G401.6 (cell line): ENCODE measurements at regions not wholly inside any gene's neighbourhood (a gene's known extent, or its start where the extent isn't known, plus 50 kb on each side); places are given as distances from the start of the nearest gene placed in this dataset.
"Not testable (repeated sequence)": the region's sequence is repeated elsewhere in the genome, so short reads cannot be mapped to it uniquely, and the experiment has no call there.

Experiments used
- FAIRE-seq: peaks from 2 replicates; lab custom pipeline; 2012; peaks lifted over from hg19 to GRCh38; lab: Jason Lieb, UNC

GRCh38 chr2:2734308-2734707 lies 403.2 kb upstream of the MYT1L start:
- no peak for FAIRE-seq

DNA sequence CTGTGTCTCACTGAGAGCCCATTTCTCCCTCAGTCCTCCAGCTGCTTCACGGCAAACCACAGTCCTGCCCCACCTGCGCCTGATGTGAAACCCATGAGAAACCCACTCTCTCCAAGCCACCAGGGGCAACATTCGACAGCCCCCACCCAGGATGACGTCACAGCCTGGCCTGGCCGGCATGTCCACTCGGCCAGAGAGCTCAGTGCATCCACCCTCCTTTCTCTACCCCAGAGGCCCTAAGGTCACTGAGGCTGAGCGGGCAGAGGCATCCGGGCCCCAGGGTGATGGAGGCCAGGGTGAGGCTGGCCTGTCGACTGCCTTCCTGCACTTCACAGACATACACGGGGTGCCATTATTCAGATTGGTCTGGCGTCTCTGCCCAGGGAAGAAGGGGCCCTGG lies 402.7 kb upstream of the MYT1L start:
- no peak for FAIRE-seq

DNA sequence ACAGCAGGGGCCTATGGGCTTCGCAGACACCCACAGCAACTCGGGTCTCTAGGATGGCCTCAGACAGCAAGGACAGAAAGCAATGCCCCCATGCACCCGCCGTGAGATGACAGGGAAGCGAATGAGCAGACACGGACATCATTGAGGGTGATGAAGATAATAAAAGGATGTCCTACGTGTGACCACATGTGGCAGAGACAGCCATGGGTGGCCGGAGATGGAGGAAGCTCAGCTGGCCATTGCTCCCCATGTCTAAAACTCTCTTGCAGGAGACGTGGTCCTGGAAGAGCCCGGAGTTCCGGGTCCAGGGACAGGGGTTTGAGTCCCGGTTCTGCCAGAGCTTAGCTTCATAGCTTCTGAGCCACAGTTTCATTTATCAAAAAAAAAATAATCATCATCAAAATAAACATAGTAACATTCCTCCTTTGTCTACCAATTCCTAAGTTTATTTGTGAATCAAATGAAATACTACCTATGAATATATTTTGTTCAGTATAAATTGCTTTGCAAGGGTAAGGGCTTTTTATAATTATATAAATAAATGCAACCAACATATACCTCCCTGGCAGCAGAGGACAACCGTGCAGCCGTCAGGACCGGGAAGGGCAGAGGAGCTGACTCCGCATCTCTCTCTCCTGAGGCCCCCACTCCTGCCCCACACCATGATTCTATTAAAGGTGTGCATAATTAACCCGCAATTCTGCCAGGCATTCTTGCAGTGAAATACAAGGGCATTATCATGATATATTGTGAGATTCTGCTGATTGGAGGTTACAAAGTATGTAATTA lies 401.4 kb upstream of the MYT1L start:
- no peak for FAIRE-seq

GRCh38 chr2:2731816-2732284 lies 400.8 kb upstream of the MYT1L start:
- no peak for FAIRE-seq

DNA sequence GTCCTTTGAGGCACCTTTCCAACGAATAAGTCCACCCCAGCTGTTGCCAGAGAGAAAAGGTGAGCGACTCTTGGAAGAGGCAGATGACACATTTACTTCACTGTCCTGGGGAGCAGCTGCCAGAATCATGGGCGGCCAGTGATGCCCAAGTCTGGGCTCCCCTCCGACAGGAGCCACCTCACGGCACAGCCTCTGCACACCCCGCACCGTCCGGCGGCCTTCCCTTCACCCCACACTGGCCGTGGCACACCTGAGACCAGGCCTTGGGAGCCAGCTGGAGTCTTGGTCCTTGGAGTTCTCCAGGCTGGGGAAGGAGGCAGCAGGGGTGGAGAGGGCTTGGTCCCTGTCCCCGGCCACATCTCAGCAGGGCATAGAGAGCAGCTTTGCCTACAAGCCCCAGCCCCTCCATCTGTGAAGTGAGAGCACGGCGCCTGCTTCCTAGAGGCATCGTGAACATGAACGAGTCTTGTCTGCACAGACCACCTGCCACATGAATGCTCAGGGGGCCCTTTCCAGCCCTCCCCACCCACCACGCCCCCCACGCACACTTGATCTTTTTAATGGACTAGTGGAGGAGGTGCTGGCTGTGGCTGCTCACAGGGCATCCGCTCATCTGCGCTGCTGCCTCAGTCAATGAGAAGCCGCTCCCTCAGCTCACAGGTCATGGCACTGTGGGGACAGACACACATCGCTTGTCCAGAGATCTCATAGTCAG lies 400.2 kb upstream of the MYT1L start:
- no peak for FAIRE-seq

DNA sequence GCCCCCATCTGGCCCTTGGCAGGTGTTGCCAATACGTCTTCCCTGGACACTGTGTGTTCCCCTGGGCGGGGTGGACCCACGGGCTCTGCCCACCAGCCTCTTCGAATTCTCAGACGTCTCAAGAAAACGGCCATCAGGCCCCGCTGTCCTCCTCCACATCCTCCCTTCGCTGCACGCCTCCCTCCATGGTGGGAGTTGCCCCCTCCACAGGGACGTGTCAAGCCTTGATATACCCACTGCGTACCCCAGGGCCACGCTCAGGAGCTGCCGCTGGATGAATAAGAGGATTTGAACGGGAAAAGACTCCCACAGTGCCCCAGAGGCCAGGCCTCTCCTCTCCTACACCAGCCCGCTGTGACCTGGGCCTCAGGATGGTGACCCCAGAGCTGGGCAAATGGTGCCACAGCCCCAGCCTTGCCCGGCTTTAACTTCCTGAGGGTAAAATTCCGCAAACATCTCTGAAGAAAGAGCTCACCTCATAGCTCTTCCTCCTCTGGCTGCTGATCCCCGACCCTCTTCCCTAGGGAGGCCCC lies 399.3 kb upstream of the MYT1L start:
- no peak for FAIRE-seq

- FAIRE-seq: no peak
Observed at GRCh38 chr2:2729246-2729645, 398.2 kb upstream of the MYT1L start.

DNA sequence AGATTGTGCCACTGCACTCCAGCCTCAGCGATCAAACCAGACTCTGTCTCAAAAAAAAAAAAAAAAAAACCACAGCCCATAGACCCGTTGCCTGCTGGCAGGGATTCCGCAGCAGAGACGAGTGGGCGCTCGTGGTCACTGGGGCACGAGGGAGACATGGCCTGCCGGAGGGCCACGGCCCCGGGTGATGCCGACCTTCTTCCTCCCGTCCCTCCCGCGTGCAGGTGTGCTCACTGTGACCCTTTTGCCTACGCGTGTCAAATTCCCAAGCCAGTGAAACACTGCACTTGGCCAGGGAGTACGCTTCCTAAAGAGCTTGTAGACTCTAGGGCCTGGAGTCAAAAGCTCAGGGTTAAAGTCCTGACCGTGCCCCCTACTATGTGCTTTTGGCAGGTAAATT lies 397.6 kb upstream of the MYT1L start:
- no peak for FAIRE-seq

GRCh38 chr2:2727876-2728511 lies 396.9 kb upstream of the MYT1L start:
- no peak for FAIRE-seq

GRCh38 chr2:2726163-2726562 lies 395.1 kb upstream of the MYT1L start:
- no peak for FAIRE-seq

GRCh38 chr2:2723064-2723463 lies 392.0 kb upstream of the MYT1L start:
- FAIRE-seq: no peak

DNA sequence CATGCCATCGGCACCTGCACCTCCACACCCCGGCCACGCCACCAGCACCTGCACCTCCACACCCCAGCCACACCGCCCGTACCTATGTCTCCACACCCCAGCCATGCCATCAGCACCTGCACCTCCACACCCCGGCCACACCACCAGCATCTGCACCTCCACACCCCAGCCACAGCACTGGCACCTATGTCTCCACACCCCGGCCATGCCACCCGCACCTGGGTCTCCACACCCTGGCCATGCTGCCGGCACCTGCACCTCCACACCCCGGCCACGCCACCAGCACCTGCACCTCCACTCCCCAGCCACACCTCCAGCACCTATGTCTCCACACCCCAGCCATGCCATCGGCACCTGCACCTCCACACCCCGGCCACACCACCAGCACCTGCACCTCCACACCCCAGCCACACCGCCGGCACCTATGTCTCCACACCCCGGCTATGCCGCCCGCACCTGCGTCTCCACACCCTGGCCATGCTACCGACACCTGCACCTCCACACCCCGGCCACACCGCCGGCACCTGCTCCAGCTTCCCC lies 390.3 kb upstream of the MYT1L start:
- no peak for FAIRE-seq

- not testable (repeated sequence) for FAIRE-seq
Observed at GRCh38 chr2:2720806-2721205, 389.7 kb upstream of the MYT1L start.

DNA sequence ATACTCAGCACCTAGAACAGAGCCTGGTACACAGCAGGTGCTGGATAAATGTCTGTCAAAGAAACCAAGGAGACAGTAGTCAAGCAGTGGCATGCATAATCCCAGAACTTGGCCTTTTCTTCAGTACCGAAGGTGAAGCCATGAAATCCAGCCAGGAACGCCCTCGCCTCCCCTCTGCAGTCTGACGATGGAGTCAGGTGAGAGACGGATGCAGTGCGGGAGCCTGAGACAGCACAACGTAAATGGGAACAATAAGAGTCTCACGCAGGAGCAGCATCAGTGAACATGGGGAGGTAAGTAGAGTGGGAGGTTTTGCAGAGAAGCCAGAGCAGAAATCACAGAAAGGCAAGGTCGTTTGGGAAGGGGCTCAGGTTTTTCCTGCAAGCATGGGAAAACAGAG lies 389.3 kb upstream of the MYT1L start:
- no peak for FAIRE-seq

GRCh38 chr2:2719781-2720180 lies 388.7 kb upstream of the MYT1L start:
- FAIRE-seq: no peak

- no peak for FAIRE-seq
Observed at GRCh38 chr2:2719015-2719414, 387.9 kb upstream of the MYT1L start.

DNA sequence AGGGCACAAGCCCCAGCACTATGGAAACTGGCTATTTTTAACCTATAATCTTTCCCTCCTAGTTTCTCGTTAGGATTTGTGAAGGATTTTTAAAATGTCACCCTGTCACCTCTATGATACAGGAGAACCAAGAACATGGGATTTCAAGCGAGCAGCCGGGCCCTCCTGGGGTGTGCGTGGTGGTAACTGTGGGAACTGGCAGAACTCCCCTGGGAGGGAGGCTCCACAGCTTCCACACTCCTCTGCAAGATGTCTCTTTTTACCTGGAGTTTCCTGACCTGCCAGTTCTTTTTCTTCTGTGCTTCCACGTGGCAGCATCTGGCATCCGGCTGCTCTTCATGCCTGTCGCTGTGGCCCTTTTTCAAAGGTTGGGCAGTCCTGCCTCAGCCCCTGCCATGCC lies 386.3 kb upstream of the MYT1L start:
- no peak for FAIRE-seq

DNA sequence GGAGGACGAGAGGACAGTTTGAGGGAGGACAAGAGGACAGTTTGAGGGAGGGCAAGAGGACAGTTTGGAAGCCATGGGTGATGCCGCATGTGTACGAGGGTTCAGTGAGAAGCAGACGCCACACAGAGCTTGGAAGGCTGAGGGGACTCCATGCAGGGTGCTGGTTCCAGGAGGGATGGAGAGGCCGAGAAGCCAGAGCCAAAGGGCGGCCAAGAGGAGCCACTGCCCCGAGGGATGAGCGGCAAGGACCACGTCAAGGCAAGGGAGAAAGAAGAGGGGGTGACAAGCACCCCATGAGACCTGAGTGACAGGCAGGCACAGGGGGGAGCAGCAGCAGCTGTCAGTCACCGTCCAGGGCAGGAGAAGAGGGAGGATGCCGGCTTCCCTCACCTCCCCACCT lies 385.7 kb upstream of the MYT1L start:
- FAIRE-seq: no peak

DNA sequence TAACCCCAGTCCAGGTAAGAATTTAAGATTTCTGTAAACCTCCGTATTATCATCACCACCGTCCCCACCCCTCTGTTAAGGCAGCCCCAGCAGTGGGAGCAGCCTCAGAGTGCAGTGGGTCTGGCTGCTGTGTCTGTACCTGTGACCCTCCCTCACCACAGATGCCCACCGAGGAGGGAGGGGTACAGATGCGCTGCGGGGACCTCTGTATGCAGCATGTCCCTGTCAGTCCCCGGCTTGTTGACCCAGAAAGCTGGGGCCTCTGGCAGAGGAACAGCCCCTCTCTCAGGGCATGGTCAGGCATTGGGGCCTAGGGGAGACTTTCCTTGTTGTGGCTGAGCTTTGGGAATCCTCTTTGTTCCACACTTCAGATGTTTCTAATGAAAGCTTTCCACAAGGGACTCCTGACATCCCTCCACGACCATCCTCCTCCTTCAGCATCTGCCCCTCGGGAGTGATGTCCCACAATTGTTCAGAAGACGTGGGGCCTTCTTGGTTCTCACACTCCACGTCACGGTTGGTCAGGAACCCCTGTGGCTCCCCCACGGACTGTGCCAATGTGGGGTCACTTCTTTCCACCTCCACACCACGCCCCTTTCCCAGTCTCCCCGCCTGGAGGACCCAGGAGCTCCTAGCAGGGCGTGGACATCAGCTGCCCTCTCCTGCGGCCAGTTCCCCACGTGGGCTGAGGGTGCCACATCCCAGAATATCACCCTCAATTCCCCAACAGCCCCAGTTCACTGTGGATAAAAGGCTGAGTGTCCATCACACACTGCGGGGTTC lies 384.2 kb upstream of the MYT1L start:
- no peak for FAIRE-seq

DNA sequence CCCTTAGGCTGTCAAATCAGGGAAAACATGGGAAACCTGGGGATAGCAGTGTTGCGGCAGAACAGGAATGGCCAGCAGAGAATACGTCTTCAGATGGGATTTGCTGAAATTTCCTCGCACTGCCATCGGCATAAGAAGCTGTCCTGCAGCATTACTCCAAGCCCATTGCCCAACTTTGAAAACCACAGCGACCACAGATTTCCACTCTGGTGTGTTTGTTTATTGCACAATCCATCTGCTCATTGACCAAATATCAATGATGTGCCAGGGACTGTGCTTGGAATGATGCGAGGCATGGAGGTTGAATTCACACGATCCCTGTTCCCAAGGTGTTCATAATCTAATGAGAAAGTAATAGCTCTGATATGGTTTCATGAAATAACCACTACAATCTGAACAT lies 383.3 kb upstream of the MYT1L start:
- FAIRE-seq: no peak

- no peak for FAIRE-seq
Observed at GRCh38 chr2:2709431-2709770, 378.3 kb upstream of the MYT1L start.
